ENCODE measurements at regions not wholly inside any gene's neighbourhood (a gene's known extent, or its start where the extent isn't known, plus 50 kb on each side); places are given as distances from the start of the nearest gene placed in this dataset.

- TF ChIP-seq FOXP2 (optimal IDR thresholded peaks at IDR 0.05; ENCODE audit: borderline replicate concordance, extremely low read depth, extremely low read length, insufficient read depth): no peak
- TF ChIP-seq SIN3A (IDR thresholded peaks at IDR 0.05; ENCODE audit: borderline replicate concordance, insufficient read depth, low read length): no peak
- no peak for TF ChIP-seq TAF1 (IDR thresholded peaks at IDR 0.05; ENCODE audit: borderline replicate concordance, insufficient read depth, low read length)
- no peak for TF ChIP-seq POLR2AphosphoS5 (IDR thresholded peaks at IDR 0.05; ENCODE audit: low read depth, low read length)
- no peak for TF ChIP-seq REST (IDR thresholded peaks at IDR 0.05; ENCODE audit: insufficient read depth in 1 of 2, low read depth in 2 of 2, low read length in 2 of 2)
Measured at GRCh38 chr5:54803471-54804011, 181.9 kb downstream of the ESM1 start.

- TF ChIP-seq TAF1 (IDR thresholded peaks at IDR 0.05; ENCODE audit: borderline replicate concordance, insufficient read depth, low read length) (no peak), POLR2AphosphoS5 (IDR thresholded peaks at IDR 0.05; ENCODE audit: low read depth, low read length) (no peak), SIN3A (IDR thresholded peaks at IDR 0.05; ENCODE audit: borderline replicate concordance, insufficient read depth, low read length) (no peak)
Measured at GRCh38 chr5:54799645-54800044, 185.7 kb downstream of the ESM1 start.

- TF ChIP-seq REST (IDR thresholded peaks at IDR 0.05; ENCODE audit: insufficient read depth in 1 of 2, low read depth in 2 of 2, low read length in 2 of 2) (no peak), FOXP2 (optimal IDR thresholded peaks at IDR 0.05; ENCODE audit: borderline replicate concordance, extremely low read depth, extremely low read length, insufficient read depth) (no peak), TAF1 (IDR thresholded peaks at IDR 0.05; ENCODE audit: borderline replicate concordance, insufficient read depth, low read length) (no peak), SIN3A (IDR thresholded peaks at IDR 0.05; ENCODE audit: borderline replicate concordance, insufficient read depth, low read length) (no peak), POLR2AphosphoS5 (IDR thresholded peaks at IDR 0.05; ENCODE audit: low read depth, low read length) (no peak)
Measured at GRCh38 chr5:54795777-54796176, 189.6 kb downstream of the ESM1 start.

- no peak for TF ChIP-seq SIN3A (IDR thresholded peaks at IDR 0.05; ENCODE audit: borderline replicate concordance, insufficient read depth, low read length)
- no peak for TF ChIP-seq FOXP2 (optimal IDR thresholded peaks at IDR 0.05; ENCODE audit: borderline replicate concordance, extremely low read depth, extremely low read length, insufficient read depth)
- no peak for TF ChIP-seq TAF1 (IDR thresholded peaks at IDR 0.05; ENCODE audit: borderline replicate concordance, insufficient read depth, low read length)
- TF ChIP-seq REST (IDR thresholded peaks at IDR 0.05; ENCODE audit: insufficient read depth in 1 of 2, low read depth in 2 of 2, low read length in 2 of 2): no peak
- TF ChIP-seq POLR2AphosphoS5 (IDR thresholded peaks at IDR 0.05; ENCODE audit: low read depth, low read length): no peak
Measured at GRCh38 chr5:54795284-54795683, 190.1 kb downstream of the ESM1 start.

GRCh38 chr5:54794135-54794975 lies 191.0 kb downstream of the ESM1 start:
- TF ChIP-seq TAF1 (IDR thresholded peaks at IDR 0.05; ENCODE audit: borderline replicate concordance, insufficient read depth, low read length) (no peak), SIN3A (IDR thresholded peaks at IDR 0.05; ENCODE audit: borderline replicate concordance, insufficient read depth, low read length) (no peak)

Data from PFSK-1 (cell line).